Activated CD8-positive, alpha-beta memory T cell treated with anti-CD3 and anti-CD28 coated beads for 48 hours (primary cell): ENCODE measurements at regions not wholly inside any gene's neighbourhood (a gene's known extent, or its start where the extent isn't known, plus 50 kb on each side); places are given as distances from the start of the nearest gene placed in this dataset.
"Not testable (repeated sequence)": the region's sequence is repeated elsewhere in the genome, so short reads cannot be mapped to it uniquely, and the experiment has no call there.

ENCODE experiments used
- DNase-seq, 3 experiments: peaks; one replicate each; pipeline ENCODE4 v3.0.0-alpha.2; 2020; ENCODE audit warnings: low read depth in 2 of 3, low spot score in 2 of 3

- DNase-seq, result peak; percentile 86 to 88 (median 88)
Measured at GRCh38 chr7:149714081-149714909, 59.1 kb downstream of the ZNF467 start.

GRCh38 chr7:149713731-149714068 lies 59.7 kb downstream of the ZNF467 start:
- no peak for DNase-seq

GRCh38 chr7:149713061-149713730 lies 60.2 kb downstream of the ZNF467 start:
- DNase-seq, result no peak

DNA sequence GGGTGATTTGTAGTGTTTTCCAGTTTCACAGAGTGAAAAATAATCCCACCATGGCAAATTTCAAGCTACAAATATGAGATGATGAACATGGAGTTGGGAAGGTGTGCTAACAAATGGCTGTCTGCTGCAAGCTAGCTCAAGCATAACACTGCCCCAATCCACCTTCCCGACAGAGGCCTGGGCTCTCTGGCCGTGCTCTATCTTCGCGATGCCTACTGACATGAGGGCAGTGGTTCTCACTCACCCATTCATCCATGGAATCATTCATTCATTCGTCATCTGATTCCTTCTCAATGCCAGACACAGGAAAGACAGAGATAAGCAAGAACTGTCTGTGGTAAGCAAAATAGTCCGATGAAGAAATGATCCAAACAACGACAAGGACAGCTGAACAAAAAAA lies 65.4 kb downstream of the ZNF467 start:
- DNase-seq, result no peak

GRCh38 chr7:149707448-149707886 lies 65.9 kb downstream of the ZNF467 start:
- DNase-seq, result no peak

- no peak for DNase-seq
Measured at GRCh38 chr7:149706398-149706797, 67.0 kb downstream of the ZNF467 start.

DNA sequence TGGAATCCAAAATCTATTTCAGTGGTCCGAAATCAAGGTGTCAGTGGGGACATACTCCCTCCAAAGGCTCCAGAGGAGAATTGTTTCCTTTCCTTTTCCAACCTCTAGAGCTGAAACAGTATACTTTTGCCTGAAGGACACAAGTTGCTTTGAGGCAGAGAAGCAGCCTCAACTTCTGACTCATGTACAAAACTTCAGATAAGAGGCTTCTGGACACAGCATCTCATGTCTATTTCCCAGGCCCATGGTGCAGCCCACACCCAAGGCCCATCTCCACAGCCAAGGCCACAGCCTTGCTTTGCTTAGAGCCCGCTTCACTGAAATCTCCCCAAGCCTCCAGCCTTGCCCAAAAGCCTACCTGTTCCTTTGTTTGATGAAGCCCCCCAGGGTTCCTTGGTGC lies 68.9 kb downstream of the ZNF467 start:
- no peak for DNase-seq

- DNase-seq, result no peak
Measured at GRCh38 chr7:149703044-149703650, 70.2 kb downstream of the ZNF467 start.

DNA sequence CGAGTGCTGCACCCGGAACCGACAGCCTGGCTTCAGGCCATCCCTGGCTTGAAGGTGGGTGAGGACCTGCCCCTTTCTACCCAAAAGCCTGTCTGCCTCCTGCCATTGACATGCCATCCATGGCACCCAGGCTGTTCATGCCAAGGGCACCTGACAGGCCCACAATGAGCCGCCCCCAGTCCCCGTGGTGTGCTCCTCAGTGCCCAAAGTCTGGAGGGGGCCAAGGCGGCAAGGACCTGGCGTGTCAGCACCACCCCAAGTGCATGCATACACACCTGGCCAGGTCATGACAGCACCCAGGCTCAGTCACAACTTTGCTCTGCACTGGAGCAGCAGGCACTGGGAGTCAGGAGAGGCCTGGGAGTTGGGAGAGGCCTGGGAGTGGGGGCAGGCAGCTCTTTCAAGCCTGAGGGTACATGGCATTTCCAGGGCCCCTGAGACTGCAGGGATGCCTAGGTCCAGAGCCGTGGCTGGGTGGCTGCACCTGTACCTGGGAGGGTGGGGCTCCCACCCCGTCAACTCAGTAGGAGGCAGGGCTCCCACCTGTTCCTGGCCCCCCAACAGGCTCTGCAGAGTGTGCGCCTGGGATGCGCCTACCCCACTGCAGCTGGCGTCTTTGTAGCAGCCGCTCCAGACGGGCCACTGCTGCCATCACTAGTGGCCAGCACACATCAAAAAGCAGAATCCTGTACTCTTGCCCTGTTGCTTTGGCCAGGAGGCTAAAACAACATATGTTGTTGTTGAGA lies 71.7 kb downstream of the ZNF467 start:
- DNase-seq, result no peak

DNA sequence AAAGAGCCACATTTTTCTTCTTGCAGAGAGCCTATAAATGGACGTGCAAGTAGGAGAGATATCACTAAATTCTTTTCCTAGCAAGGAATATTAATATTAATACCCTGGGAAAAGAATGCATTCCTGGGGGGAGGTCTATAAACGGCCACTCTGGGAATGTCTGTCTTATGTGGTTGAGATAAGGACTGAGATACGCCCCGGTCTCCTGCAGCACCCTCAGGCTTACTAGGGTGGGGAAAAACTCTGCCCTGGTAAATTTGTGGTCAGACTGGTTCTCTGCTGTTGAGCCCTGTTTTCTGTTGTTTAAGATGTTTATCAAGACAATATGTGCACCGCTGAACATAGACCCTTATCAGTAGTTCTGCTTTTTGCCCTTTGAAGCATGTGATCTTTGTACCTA lies 75.6 kb downstream of the ZNF467 start:
- not testable (repeated sequence) for DNase-seq

GRCh38 chr7:149696280-149696679 lies 77.1 kb downstream of the ZNF467 start:
- DNase-seq, result no peak

DNA sequence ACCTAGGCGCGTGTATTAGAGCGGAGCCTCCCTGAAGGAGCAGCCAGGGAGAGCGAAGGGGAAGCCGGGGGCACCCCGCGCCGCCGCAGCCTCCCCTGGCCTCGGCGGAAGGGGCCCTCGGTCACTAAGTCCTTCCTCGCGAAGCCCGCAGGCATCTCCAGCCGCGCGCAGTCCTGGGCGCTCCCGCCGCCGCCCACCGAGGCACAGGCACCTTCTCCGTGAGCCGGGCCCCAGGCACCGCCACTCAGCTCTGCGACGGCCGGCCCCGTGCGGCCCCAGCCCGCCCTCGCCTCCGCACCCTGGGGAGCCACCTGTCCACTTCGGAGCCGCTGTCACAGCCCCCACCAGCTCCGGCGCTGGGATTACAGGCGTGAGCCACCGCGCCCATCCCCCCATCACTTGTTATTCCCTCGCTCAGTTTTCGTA lies 80.8 kb downstream of the ZNF467 start:
- DNase-seq, result no peak

- no peak for DNase-seq
Measured at GRCh38 chr7:149692056-149692455, 81.3 kb downstream of the ZNF467 start.

DNA sequence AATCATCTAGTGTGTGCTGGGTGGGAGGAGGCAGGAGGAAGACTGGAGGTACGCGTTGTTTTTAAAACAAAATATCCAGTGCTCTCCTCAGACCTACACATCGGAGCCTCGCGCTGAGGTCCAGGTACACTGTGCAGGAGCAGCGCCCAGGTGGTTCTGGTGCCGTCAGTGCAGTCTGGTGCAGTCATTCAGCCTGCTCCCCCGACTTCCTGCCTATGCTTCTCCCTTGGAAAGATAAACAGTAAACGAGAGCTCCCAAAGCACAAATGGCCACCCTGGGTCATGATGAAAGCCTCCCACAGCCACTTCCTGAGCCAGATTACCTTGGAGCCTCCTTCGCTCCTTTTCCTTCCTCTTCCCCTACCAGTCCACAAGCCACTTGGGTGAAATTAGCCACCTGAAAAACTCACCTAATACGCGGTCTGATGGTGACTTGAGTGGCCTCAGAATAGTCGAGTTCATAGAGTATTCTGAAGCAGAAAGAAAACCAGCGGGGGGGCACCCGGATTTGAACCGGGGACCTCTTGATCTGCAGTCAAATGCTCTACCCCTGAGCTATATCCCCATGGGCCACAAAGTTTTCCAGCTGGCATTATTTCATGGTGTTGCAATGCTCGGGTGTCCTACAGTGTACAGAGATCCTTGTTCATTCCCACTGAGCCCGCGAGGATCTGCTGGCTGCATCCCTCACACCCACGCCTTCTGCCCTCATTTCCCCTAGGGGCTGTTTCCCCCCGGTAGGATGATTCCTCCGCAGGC lies 82.5 kb downstream of the ZNF467 start:
- DNase-seq, result peak in 1 of 3 experiments; percentile 30

DNA sequence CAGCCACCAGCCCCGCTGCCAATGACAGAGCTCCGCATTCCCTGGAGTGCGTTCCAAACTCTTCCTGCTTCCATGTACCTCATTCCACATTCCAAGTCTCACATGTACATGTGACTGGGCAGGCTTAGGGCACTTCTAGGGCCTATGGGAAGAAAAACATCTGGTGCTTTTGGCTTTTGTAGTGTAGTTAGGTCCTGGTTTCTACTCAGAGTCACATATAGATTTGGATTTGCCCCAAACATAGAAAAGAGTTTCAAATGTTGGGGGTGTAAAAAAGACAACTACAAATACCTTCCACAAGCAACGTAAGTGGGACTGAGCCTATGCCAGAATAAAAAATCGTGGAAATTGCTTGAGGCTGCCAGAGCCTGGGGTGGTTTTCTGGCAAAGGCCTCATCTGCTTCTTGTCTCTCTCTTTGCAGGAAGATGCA lies 84.1 kb downstream of the ZNF467 start:
- no peak for DNase-seq

DNA sequence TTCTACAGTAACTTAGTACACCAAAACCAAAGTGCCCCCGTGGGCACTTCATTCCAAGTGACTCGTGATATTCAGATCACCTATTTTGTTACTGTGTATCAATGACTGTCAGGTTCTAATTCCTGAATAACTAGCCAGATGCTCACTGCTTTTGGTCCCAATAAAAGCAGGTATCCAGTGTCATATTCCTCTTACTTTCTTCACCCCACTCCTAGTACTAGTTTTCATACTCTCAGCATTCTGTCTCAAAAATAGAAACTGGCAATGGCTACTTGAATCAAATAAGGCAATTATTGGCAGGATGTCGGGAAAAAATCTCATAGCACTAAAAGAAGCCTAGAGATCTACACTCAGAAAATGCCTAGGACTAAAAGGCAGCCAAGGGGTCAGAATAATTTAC lies 84.6 kb downstream of the ZNF467 start:
- DNase-seq, result no peak

DNA sequence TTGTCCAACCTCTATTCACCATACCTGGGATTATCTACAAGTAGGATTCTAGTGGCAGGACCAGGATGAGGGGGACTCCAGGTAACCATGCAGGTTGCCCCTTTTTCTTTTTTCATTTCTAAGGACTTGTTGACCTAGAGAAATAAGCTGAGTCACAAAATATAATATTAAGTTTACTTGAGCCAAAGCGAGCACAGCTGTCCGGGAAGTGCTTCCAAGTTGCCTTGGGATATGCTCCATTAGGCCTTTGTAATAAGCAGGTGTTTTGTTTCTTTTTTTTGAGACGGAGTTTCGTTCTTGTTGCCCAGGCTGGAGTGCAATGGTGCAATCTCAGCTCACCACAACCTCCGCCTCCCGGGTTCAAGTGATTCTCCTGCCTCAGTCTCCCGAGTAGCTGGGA lies 85.6 kb downstream of the ZNF467 start:
- not testable (repeated sequence) for DNase-seq

- DNase-seq, result no peak
Measured at GRCh38 chr7:149686449-149686848, 86.9 kb downstream of the ZNF467 start.

- no peak for DNase-seq
Measured at GRCh38 chr7:149686011-149686410, 87.4 kb downstream of the ZNF467 start.

GRCh38 chr7:149685455-149685854 lies 87.9 kb downstream of the ZNF467 start:
- DNase-seq, result no peak

DNA sequence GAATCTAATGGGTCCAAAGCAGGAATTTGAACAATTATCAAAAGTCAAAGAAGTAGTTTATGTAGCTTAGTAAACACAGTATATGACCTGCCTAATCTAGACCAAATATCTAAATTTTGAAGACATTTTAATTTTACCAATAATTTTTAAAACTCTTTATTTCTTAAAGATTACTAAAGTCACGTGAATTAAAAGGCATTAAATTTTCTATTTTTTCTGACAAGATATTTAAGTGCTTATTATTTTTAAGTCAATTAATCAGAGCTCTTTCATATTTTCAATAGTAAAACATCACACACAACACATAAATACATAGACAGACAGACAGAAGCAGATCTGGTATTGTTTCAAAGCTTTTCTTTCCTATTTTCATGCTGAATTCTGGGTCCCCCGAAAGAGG lies 89.5 kb downstream of the ZNF467 start:
- DNase-seq, result no peak
